Astrocyte of the spinal cord (primary cell): ENCODE measurements at regions not wholly inside any gene's neighbourhood (a gene's known extent, or its start where the extent isn't known, plus 50 kb on each side); places are given as distances from the start of the nearest gene placed in this dataset.

ENCODE experiments used
- DNase-seq: peaks from one replicate; pipeline ENCODE4 v3.0.0; 2011; ENCODE audit warnings: low read depth, low spot score
- H3K4me3 ChIP-seq: 2 replicates; pipeline ENCODE4 v1.5.1; 2011; ENCODE audit warnings: low read depth, mild to moderate bottlenecking, low read length, moderate library complexity
- CTCF ChIP-seq: IDR thresholded peaks from 2 replicates; pipeline ENCODE4 v1.5.1; 2012; ENCODE audit warnings: low read depth, mild to moderate bottlenecking, low read length, inconsistent platforms
- in situ Hi-C: cut with HindIII; loops from 2 replicates; pipeline ENCODE4 v1.10.0; 2017; ENCODE audit warnings: low sequenced_read_pairs

DNA sequence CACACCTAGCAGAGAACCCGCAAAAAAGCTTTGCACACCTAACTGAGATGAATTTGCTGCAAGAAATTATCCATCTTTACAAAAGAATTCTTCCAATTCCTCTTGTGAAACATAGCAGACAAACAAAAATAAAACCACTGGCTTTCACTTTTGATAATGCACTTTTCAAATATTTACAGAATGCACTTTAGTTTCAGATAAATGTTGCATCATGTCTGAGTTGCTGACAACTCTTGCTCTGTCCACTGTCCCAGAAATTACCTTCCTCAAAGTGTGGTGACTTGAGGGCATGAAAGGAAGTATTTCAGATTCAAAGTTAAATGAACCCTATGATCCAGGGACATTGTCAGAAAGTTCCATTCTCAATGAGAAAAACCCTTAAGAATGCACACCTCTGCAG is 256.2 kb upstream of the PARD3B start:
- in situ Hi-C loops: no loop called here
- DNase-seq: no peak
- TF ChIP-seq CTCF: no peak
- H3K4me3 ChIP-seq: no peak overlapping the region

GRCh38 chr2:204292439-204292838 is 252.8 kb upstream of the PARD3B start:
- H3K4me3 ChIP-seq: no peak overlapping the region
- in situ Hi-C loops: no loop called here
- no peak for DNase-seq
- no peak for TF ChIP-seq CTCF

GRCh38 chr2:204293884-204294747 is 251.2 kb upstream of the PARD3B start:
- in situ Hi-C loops: no loop called here
- no peak for TF ChIP-seq CTCF
- no peak overlapping the region for H3K4me3 ChIP-seq
- DNase-seq: no peak

- H3K4me3 ChIP-seq: no peak overlapping the region
Measured at GRCh38 chr2:204298404-204298803, 246.9 kb upstream of the PARD3B start.

GRCh38 chr2:204299766-204300165 is 245.5 kb upstream of the PARD3B start:
- in situ Hi-C loops: no loop called here
- no peak for TF ChIP-seq CTCF
- DNase-seq: no peak
- no peak overlapping the region for H3K4me3 ChIP-seq

More at GRCh38 chr2:204298404-204298803, 246.9 kb upstream of the PARD3B start:
- in situ Hi-C loops: no loop called here
- no peak for TF ChIP-seq CTCF
- no peak for DNase-seq

DNA sequence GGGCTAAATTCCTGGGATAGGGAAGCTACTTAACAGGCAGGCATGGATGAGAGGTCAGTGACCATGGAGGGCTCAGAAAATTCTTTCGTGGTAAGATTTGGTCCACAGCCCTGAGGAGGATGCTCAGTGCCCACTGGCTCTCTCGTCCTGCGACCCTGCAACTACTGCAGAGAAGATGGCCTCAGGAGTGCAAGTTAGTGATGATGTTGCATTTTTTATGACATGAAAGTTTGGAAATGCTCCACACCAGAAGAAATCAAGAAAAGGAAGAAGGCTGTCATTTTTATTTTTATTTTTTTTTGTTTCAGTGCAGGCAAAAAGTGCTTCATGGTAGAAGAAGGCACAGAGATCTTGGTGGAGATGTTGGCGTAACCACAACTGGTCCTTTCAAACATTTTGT is 238.6 kb upstream of the PARD3B start:
- no peak overlapping the region for H3K4me3 ChIP-seq
- no peak for TF ChIP-seq CTCF
- in situ Hi-C loops: no loop called here
- DNase-seq: no peak
